ENCODE measurements at regions not wholly inside any gene's neighbourhood (a gene's known extent, or its start where the extent isn't known, plus 50 kb on each side); places are given as distances from the start of the nearest gene placed in this dataset.

GRCh38 chr7:155986497-155987160 lies 174.4 kb upstream of the SHH start:
- Histone ChIP-seq H3K4me3 (ENCODE audit: low read length) (no peak overlapping the region), H2AFZ (ENCODE audit: low read depth, low read length) (no peak overlapping the region), H3K27me3 (ENCODE audit: insufficient read depth, low read depth, low read length) (no peaks in the 10 kb centered on the region), H3K9me2 (ENCODE audit: insufficient read depth, low read length) (no peaks in the 10 kb centered on the region), H4K20me1 (ENCODE audit: insufficient read depth) (no peaks in the 10 kb centered on the region), H3K36me3 (ENCODE audit: insufficient read depth, low read length) (no peaks in the 10 kb centered on the region), H3K4me2 (ENCODE audit: low read length) (no peak overlapping the region), H3K27ac (ENCODE audit: low read length) (no peak overlapping the region), H3K9ac (ENCODE audit: low read length) (no peak overlapping the region), H3F3A (ENCODE audit: insufficient read depth, low read length, poor library complexity, severe bottlenecking) (no peaks in the 10 kb centered on the region), H3K9me3 (ENCODE audit: low read length) (no peaks in the 10 kb centered on the region), H3K79me2 (replicated peaks; ENCODE audit: insufficient read depth, low read length) (no peaks in the 10 kb centered on the region)
- no peak for TF ChIP-seq RAD21 (conservative IDR thresholded peaks at IDR 0.05)
- TF ChIP-seq CTCF (IDR thresholded peaks at IDR 0.05; ENCODE audit: poor library complexity, severe bottlenecking): no peak
- TF ChIP-seq REST (IDR thresholded peaks at IDR 0.05; ENCODE audit: borderline replicate concordance): no peak
- TF ChIP-seq TAF1 (IDR thresholded peaks at IDR 0.05; ENCODE audit: low read depth): no peak

- no peak overlapping the region for H3K4me3 ChIP-seq (ENCODE audit: low read length)
- H3K79me2 ChIP-seq (replicated peaks; ENCODE audit: insufficient read depth, low read length): no peaks in the 10 kb centered on the region
- H3F3A ChIP-seq (ENCODE audit: insufficient read depth, low read length, poor library complexity, severe bottlenecking): no peaks in the 10 kb centered on the region
- no peak overlapping the region for H2AFZ ChIP-seq (ENCODE audit: low read depth, low read length)
- no peak overlapping the region for H3K4me2 ChIP-seq (ENCODE audit: low read length)
- no peaks in the 10 kb centered on the region for H3K36me3 ChIP-seq (ENCODE audit: insufficient read depth, low read length)
- H4K20me1 ChIP-seq (ENCODE audit: insufficient read depth): no peaks in the 10 kb centered on the region
- no peaks in the 10 kb centered on the region for H3K9me3 ChIP-seq (ENCODE audit: low read length)
- H3K9ac ChIP-seq (ENCODE audit: low read length): no peak overlapping the region
- H3K27me3 ChIP-seq (ENCODE audit: insufficient read depth, low read depth, low read length): no peaks in the 10 kb centered on the region
- H3K27ac ChIP-seq (ENCODE audit: low read length): no peak overlapping the region
- TF ChIP-seq EP300 (conservative IDR thresholded peaks at IDR 0.05; ENCODE audit: poor library complexity, severe bottlenecking) (no peak), MXI1 (conservative IDR thresholded peaks at IDR 0.05; ENCODE audit: poor library complexity, severe bottlenecking) (no peak), TAF1 (IDR thresholded peaks at IDR 0.05; ENCODE audit: low read depth) (no peak), POLR2AphosphoS5 (IDR thresholded peaks at IDR 0.05) (no peak), REST (IDR thresholded peaks at IDR 0.05; ENCODE audit: borderline replicate concordance) (no peak), CTCF (IDR thresholded peaks at IDR 0.05; ENCODE audit: poor library complexity, severe bottlenecking) (no peak), RAD21 (conservative IDR thresholded peaks at IDR 0.05) (no peak), EZH2 (IDR thresholded peaks at IDR 0.05; ENCODE audit: borderline replicate concordance, insufficient read depth, low read length, poor library complexity, severe bottlenecking) (no peak), SMC3 (conservative IDR thresholded peaks at IDR 0.05; ENCODE audit: poor library complexity) (no peak)
- no peaks in the 10 kb centered on the region for H3K9me2 ChIP-seq (ENCODE audit: insufficient read depth, low read length)
Measured at GRCh38 chr7:155985518-155986250, 173.4 kb upstream of the SHH start.

Measured in neural cell (in vitro differentiated cells).